Activated T-cell treated with anti-CD3 and anti-CD28 coated beads, Interleukin-2, amount 50 U/mL, for 4 hours (primary cell): ENCODE measurements at regions not wholly inside any gene's neighbourhood (a gene's known extent, or its start where the extent isn't known, plus 50 kb on each side); places are given as distances from the start of the nearest gene placed in this dataset.
"Not testable (repeated sequence)": the region's sequence is repeated elsewhere in the genome, so short reads cannot be mapped to it uniquely, and the experiment has no call there.

Source experiments
- ATAC-seq, 2 donors: fragments of 200-7000 bp; cut with Tn5 transposase; one replicate each; pipeline ENCODE4 v1.10.0; 2021
- DNase-seq: peaks from one replicate; pipeline ENCODE4 v3.0.0-alpha.2; 2020
- H3K27me3 Mint-ChIP-seq: one replicate; pipeline ENCODE4 v1.8.0; 2021; ENCODE audit warnings: low read depth, mixed read lengths
- H3K36me3 Mint-ChIP-seq: one replicate; pipeline ENCODE4 v1.8.0; 2022; ENCODE audit warnings: mixed read lengths; ENCODE audit not compliant: insufficient read depth
- H3K4me1 Mint-ChIP-seq: one replicate; pipeline ENCODE4 v1.8.0; 2021; ENCODE audit warnings: low read depth, mixed read lengths
- H3K4me3 Mint-ChIP-seq: one replicate; pipeline ENCODE4 v1.8.0; 2021; ENCODE audit warnings: mild to moderate bottlenecking, moderate library complexity, mixed read lengths
- H3K9me3 Mint-ChIP-seq: one replicate; pipeline ENCODE4 v1.8.0; 2021; ENCODE audit warnings: mixed read lengths

DNA sequence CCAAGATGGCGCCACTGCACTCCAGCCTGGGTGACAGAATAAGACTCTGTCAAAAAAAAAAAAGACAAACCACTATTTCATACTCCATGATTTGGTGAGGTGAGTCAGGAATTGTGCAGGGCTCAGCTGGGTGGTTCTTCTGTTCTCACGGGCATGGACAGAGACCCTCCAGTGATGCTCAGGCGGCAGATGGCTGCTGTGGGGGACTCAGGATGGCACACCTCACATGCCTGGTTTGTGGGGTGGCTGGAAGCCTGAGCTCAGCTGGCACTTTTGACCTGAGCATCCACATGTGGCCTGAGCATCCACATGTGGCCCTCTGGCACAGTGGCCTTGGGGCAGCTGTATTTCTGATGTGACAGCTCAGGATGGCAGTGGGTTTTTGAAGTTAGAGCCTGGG lies 217.2 kb downstream of the IRX2 start:
- ATAC-seq: no peak
- Mint-ChIP-seq H3K4me1 (no peaks in the 10 kb centered on the region), H3K36me3 (no peaks in the 10 kb centered on the region), H3K9me3 (no peaks in the 10 kb centered on the region), H3K27me3 (no peaks in the 10 kb centered on the region), H3K4me3 (no peak overlapping the region)
- DNase-seq: no peak

DNA sequence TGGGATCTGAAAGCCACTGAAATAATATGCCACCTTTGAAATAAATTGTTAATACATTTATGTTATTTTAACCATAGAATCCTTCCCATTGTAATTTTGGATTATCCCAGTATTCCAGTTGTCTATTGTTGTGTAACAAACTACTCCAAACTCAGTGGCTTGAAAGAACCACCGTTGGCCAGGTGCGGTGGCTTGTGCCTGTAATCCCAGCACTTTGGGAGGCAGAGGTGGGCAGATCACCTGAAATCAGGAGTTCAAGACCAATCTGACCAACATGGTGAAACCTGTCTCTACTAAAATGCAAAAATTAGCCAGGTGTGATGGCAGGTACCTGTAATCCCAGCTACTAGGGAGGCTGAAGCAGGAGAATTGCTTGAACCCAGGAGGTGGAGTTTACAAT lies 217.6 kb downstream of the IRX2 start:
- H3K4me1 Mint-ChIP-seq, H3K9me3 Mint-ChIP-seq, ATAC-seq, H3K4me3 Mint-ChIP-seq, DNase-seq, H3K27me3 Mint-ChIP-seq, H3K36me3 Mint-ChIP-seq: not testable (repeated sequence)

DNA sequence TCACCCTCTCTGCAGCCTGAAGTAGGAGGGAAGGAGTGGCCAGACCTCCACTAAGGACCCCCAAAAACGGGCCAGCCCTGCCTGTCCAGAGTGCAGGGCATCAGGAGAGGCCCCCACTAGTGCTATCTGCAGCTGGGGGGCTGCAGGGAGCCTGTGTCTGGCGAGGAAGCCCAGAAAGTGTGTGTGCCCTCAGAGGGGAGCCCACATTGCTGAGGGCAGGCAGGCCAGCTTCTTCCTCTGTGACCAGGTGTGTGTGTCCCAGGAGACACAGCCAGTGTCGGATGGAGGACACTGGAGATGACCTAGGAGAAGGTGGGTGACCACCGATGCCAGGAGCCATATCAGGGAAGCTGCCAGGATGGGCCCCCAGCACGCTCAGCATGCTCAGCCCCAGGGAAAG lies 218.7 kb downstream of the IRX2 start:
- H3K4me1 Mint-ChIP-seq: no peaks in the 10 kb centered on the region
- H3K4me3 Mint-ChIP-seq: no peak overlapping the region
- no peak for ATAC-seq
- DNase-seq: no peak
- no peaks in the 10 kb centered on the region for H3K36me3 Mint-ChIP-seq
- no peaks in the 10 kb centered on the region for H3K27me3 Mint-ChIP-seq
- H3K9me3 Mint-ChIP-seq: no peaks in the 10 kb centered on the region

DNA sequence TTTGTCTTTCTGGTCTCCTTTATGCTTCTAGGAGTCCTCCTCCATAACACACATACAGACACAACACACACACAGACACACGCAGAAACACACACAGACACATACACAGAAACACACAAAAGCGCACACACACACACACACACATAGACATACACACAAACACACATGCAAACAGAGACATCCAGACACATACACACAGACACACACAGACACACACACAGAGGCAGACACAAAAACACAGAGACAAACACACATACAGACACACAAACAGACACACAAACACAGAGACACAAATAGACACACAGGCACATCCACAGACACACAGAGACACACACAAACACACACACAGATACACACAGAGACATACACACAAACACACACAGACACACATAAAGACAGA lies 220.2 kb downstream of the IRX2 start:
- no peaks in the 10 kb centered on the region for H3K4me1 Mint-ChIP-seq
- DNase-seq (no peak), ATAC-seq (no peak)
- H3K4me3 Mint-ChIP-seq: no peak overlapping the region
- no peaks in the 10 kb centered on the region for H3K27me3 Mint-ChIP-seq
- H3K9me3 Mint-ChIP-seq: no peaks in the 10 kb centered on the region
- no peaks in the 10 kb centered on the region for H3K36me3 Mint-ChIP-seq

DNA sequence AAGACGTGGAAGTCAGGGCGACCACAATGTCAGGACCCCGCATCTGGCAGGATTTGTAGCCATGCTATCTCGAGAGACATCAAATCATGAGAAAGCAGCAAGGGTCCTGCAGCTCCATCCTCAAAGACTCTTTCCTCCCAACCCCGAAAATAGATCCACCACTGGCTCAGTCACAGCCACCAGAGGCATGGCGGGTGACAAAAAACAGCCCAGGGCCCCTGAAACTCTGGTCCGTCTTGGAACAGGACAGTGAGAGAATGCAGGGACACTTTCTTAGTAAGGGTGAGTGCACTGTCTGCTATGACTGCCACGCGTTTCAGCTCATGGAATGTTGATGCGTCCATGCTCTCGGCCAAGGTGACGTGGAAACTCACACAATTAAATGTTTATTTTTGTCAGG lies 220.9 kb downstream of the IRX2 start:
- H3K27me3 Mint-ChIP-seq: no peaks in the 10 kb centered on the region
- no peak for DNase-seq
- H3K36me3 Mint-ChIP-seq: no peaks in the 10 kb centered on the region
- no peaks in the 10 kb centered on the region for H3K4me1 Mint-ChIP-seq
- ATAC-seq: no peak
- no peak overlapping the region for H3K4me3 Mint-ChIP-seq
- H3K9me3 Mint-ChIP-seq: no peaks in the 10 kb centered on the region

DNA sequence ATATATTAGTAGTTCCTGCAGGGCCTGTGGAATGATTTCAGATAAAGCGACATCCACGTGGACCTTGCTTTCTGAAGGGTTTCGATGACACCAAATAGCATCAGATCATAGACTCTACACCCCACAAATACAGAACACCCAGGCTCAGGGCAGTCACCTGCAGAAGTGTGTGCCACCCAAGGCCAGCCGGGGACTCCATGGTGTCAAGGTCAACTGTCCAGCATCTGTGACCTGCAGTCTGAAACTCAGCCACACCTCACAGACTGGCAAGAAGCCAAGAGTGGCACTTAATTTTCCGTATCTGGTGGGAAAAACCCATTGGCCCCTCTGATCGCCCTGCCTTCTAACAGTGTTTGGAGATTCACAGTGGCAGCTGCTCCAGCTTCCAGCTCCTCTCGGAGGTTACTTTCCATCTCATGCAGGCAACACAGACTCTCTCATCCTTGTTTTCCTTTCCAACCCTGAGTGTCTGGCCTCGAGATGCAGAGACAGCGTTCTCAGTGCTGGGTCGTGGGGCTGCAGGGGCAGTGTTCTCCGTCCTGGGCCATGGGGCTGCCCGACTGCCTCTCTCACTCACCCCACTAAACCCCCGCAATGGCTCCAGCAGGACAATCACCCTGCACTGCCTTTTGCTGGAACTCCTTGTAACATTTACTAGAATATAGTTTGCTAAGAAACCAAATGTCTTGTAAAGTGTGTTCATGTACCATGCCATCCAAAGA lies 221.9 kb downstream of the IRX2 start:
- no peaks in the 10 kb centered on the region for H3K27me3 Mint-ChIP-seq
- no peaks in the 10 kb centered on the region for H3K4me1 Mint-ChIP-seq
- no peaks in the 10 kb centered on the region for H3K9me3 Mint-ChIP-seq
- no peaks in the 10 kb centered on the region for H3K36me3 Mint-ChIP-seq
- no peak overlapping the region for H3K4me3 Mint-ChIP-seq
- no peak for DNase-seq
- ATAC-seq: no peak

DNA sequence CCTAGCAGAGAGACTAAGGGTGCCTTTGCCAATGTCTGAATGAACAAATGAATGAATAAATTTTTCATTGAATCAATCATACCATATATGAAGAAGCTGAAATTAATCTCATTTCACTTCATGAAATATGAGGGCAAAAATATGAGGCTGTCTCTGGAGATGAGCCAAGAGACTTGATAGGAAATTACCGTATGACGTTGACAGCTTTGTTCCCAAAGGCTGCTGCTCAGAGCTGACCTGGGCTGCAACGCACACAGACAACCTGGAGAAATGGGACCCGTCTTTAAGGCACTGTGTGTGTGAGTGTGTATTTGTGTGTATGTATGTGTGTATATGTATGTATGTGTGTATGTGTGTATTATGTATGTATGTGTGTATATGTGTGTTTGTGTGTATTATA lies 226.1 kb downstream of the IRX2 start:
- Mint-ChIP-seq H3K4me1 (no peaks in the 10 kb centered on the region), H3K9me3 (no peaks in the 10 kb centered on the region), H3K4me3 (no peak overlapping the region), H3K36me3 (no peaks in the 10 kb centered on the region), H3K27me3 (no peaks in the 10 kb centered on the region)
- ATAC-seq (no peak), DNase-seq (no peak)

DNA sequence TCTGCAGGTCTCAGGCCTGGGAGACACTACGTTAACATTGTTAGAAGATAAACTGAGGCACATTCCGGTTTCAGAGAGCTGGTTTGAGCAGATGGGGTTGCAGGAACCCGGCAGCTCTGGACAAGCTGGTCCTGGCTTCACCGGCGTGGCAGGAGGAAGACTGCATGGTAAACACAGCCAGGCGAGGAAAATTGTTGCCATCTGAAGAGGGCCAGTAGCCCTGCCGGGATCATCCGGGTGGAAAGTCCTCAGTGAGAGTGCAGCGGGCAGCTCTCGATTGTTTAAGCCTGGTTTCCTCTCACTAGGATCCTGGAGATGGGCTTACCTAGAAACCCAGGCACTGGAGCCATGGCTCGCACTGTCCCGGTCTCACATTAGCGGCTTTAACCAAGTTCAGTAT lies 226.9 kb downstream of the IRX2 start:
- Mint-ChIP-seq H3K36me3 (no peaks in the 10 kb centered on the region), H3K9me3 (no peaks in the 10 kb centered on the region), H3K4me1 (no peaks in the 10 kb centered on the region), H3K27me3 (no peaks in the 10 kb centered on the region), H3K4me3 (no peak overlapping the region)
- DNase-seq (no peak), ATAC-seq (no peak)

DNA sequence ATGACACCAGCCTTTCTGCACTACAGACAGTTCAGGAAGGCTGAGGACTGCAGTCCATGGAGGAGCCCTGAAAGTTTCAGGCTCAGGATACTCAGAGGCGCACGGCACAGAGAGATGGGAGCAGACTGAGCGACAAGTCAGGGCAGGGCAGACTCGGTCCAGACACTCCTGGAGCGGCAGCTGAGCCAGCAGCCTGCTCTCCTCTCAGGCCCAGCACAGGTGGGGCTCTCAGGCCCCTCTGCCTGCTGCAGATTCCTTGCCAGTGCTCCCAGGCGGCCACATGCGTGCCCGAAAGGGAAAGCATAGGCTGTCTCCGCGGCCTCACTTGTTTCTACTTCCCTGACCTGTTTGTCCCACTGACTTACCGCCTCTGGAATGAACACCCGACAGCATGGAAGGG lies 228.3 kb downstream of the IRX2 start:
- Mint-ChIP-seq H3K36me3 (no peaks in the 10 kb centered on the region), H3K9me3 (no peaks in the 10 kb centered on the region), H3K4me3 (no peak overlapping the region), H3K4me1 (no peaks in the 10 kb centered on the region), H3K27me3 (no peaks in the 10 kb centered on the region)
- no peak for ATAC-seq
- DNase-seq: no peak

DNA sequence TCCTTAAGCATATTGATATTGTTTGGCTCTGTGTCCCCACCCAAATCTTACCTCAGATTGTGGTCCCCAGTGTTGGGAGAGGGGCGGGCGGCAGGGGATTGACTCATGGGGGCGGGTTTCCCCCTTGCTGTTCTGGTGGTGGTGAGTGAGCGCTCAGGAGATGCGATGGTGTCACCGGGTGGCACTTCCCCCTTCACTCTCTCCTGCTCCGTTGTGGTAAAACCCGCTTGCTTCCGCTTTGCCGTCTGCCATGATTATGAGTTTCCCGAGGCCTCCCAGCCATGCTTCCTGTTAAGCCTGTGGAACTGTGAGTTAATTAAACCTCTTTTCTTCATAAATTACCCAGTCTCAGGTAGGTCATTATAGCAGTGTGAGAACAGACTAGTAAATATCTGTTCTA lies 229.1 kb downstream of the IRX2 start:
- Mint-ChIP-seq H3K9me3 (no peaks in the 10 kb centered on the region), H3K4me1 (no peaks in the 10 kb centered on the region), H3K27me3 (no peaks in the 10 kb centered on the region), H3K36me3 (no peaks in the 10 kb centered on the region), H3K4me3 (no peak overlapping the region)
- ATAC-seq (no peak), DNase-seq (no peak)

DNA sequence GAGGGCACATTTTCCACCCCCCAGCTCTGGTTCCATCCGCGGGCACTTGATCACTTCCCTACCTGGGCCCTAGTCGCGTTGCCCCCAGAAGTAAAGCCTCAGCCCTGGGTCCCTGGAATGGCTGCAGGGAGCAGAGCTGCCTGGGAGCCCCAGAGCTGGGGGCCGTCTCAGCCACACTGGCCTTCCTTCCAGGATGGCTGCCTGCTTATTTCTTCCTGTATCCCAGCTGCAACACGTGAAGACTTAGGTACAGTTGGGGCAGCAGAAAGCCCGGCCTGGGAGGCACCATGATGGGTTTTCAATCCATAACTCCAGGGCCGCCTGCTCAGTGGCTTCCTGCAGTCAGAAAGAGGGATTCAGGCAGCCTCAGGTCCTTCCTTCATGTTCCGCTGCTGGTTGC lies 232.3 kb downstream of the IRX2 start:
- ATAC-seq: no peak
- no peaks in the 10 kb centered on the region for H3K36me3 Mint-ChIP-seq
- H3K4me1 Mint-ChIP-seq: no peaks in the 10 kb centered on the region
- peaks cover 2% of the 10 kb centered on the region for H3K27me3 Mint-ChIP-seq
- no peak overlapping the region for H3K4me3 Mint-ChIP-seq
- no peak for DNase-seq
- H3K9me3 Mint-ChIP-seq: no peaks in the 10 kb centered on the region

DNA sequence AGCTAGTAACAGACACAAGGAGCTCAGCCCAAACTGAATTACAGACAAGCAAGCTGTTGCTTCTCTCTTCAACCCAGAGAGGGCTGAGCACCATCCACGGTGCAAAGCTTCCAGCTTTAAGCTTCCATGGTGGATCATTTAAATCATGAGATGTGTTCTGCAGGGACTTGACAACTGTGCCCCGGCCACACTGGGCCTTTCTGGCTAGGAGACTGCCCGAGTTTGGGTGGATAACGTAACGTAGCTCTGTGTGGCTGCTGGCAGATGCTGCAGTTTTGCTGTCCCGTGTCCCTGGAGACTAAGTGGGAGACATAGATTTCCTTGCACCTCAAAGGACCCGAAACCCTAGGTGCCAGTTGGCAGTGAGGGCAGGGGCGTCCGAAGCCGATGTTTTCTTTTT lies 234.0 kb downstream of the IRX2 start:
- no peak for ATAC-seq
- Mint-ChIP-seq H3K4me1 (no peaks in the 10 kb centered on the region), H3K9me3 (no peaks in the 10 kb centered on the region), H3K4me3 (no peak overlapping the region), H3K36me3 (no peaks in the 10 kb centered on the region), H3K27me3 (peaks cover 2% of the 10 kb centered on the region)
- no peak for DNase-seq

DNA sequence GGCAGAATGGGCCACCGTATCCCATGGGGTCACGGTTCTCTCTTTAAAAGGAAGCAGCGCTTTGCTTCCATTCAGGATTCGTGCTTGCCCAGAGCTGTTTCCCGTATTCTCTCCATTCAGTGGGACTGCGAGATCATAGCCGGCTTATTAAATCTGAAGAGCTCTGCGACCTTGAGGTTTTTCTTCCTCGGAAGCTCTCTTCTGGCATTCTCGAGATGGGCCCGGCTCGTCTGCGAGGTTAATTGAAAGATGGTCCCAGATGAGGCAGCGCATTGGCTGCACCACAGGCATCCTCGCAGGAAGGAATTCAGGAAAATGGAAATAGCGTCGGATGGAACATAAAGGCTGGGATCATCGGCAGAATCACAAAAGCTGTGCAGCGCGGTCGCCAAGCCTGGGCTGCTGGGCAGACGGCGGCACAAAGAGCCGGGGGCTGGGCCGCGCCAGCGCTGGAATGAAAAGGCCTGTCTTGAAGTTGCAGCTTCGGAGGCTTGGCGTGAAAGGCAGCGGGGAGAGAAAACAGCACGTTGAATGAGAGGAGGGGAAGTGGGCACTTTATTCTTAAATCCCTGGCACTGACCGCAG lies 236.2 kb downstream of the IRX2 start:
- Mint-ChIP-seq H3K4me1 (no peaks in the 10 kb centered on the region), H3K9me3 (no peaks in the 10 kb centered on the region), H3K4me3 (no peak overlapping the region), H3K27me3 (peaks cover 2% of the 10 kb centered on the region), H3K36me3 (no peaks in the 10 kb centered on the region)
- no peak for DNase-seq
- no peak for ATAC-seq

DNA sequence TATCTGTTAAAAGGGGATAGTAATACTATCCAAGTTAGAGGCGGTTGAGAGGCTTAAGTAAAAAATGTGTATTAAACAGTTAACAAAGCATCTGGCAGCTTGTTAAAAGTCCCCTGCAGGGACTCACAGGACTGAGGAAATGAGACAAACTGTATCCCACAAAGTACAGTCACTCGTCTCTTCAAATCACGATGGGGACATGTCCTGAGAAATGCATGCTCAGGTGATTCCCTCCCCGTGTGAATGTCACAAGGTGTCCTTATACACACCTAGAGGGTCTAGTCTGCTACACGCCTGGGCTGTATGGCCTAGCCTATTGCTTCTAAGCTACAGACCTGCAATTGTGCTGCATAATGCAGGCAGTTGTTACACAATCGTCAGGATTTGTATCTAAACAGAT lies 237.0 kb downstream of the IRX2 start:
- Mint-ChIP-seq H3K4me3 (no peak overlapping the region), H3K4me1 (no peaks in the 10 kb centered on the region), H3K36me3 (no peaks in the 10 kb centered on the region), H3K27me3 (peaks cover 2% of the 10 kb centered on the region), H3K9me3 (peaks cover 5% of the 10 kb centered on the region)
- ATAC-seq: no peak
- no peak for DNase-seq

DNA sequence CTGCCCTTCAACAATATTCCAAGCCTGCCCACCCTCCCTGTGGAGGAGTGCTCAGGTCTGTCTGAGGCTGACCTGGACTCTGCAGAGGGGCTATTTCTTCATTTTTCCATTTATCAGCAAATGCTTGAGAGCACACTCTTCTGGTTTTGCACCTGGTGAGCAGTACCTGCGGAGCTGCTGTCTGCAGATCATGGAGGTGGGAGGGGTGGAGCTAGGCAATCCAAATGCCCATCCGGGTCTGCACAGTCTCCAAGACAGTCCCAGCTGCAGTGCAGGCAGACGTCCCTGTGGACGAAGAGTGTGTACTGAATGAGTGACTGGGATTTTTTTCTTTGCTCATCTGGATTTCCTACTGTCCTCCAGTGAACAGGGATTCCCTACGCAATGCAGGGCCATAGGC lies 239.8 kb downstream of the IRX2 start:
- Mint-ChIP-seq H3K9me3 (peaks cover 5% of the 10 kb centered on the region), H3K4me3 (no peak overlapping the region), H3K4me1 (no peaks in the 10 kb centered on the region), H3K36me3 (no peaks in the 10 kb centered on the region), H3K27me3 (peaks cover 2% of the 10 kb centered on the region)
- DNase-seq: no peak
- ATAC-seq: no peak
